GM19438 (cell line): ENCODE measurements at regions not wholly inside any gene's neighbourhood (a gene's known extent, or its start where the extent isn't known, plus 50 kb on each side); places are given as distances from the start of the nearest gene placed in this dataset.

Experiments used
- ATAC-seq: cut with Tn5 transposase; IDR thresholded peaks from one replicate; pipeline ENCODE4 v1.9.1; 2021; ENCODE audit warnings: low read depth; ENCODE audit not compliant: unreplicated experiment

GRCh38 chr3:40639006-40639405 is 114.2 kb downstream of the ZNF621 start:
- ATAC-seq = no peak

GRCh38 chr3:40642812-40643211 is 118.1 kb downstream of the ZNF621 start:
- no peak for ATAC-seq

GRCh38 chr3:40645883-40646282 is 121.1 kb downstream of the ZNF621 start:
- no peak for ATAC-seq

GRCh38 chr3:40649346-40649745 is 124.6 kb downstream of the ZNF621 start:
- ATAC-seq = no peak

- ATAC-seq = no peak
Observed at GRCh38 chr3:40652072-40652471, 127.3 kb downstream of the ZNF621 start.

- no peak for ATAC-seq
Observed at GRCh38 chr3:40653001-40653400, 128.2 kb downstream of the ZNF621 start.

- ATAC-seq = no peak
Observed at GRCh38 chr3:40653878-40654277, 129.1 kb downstream of the ZNF621 start.

- ATAC-seq = no peak
Observed at GRCh38 chr3:40655551-40655950, 130.8 kb downstream of the ZNF621 start.

- no peak for ATAC-seq
Observed at GRCh38 chr3:40657623-40658022, 132.9 kb downstream of the ZNF621 start.

GRCh38 chr3:40658305-40658704 is 133.5 kb downstream of the ZNF621 start:
- ATAC-seq = no peak

- ATAC-seq = no peak
Observed at GRCh38 chr3:40660554-40660953, 135.8 kb downstream of the ZNF621 start.

GRCh38 chr3:40661284-40661683 is 136.5 kb downstream of the ZNF621 start:
- ATAC-seq = no peak

GRCh38 chr3:40663280-40663679 is 138.5 kb downstream of the ZNF621 start:
- no peak for ATAC-seq

- no peak for ATAC-seq
Observed at GRCh38 chr3:40669176-40669575, 144.4 kb downstream of the ZNF621 start.

- no peak for ATAC-seq
Observed at GRCh38 chr3:40672861-40673260, 148.1 kb downstream of the ZNF621 start.

GRCh38 chr3:40677321-40677720 is 152.6 kb downstream of the ZNF621 start:
- no peak for ATAC-seq

- no peak for ATAC-seq
Observed at GRCh38 chr3:40677749-40678148, 153.0 kb downstream of the ZNF621 start.

- no peak for ATAC-seq
Observed at GRCh38 chr3:40679290-40679689, 154.5 kb downstream of the ZNF621 start.

- no peak for ATAC-seq
Observed at GRCh38 chr3:40680685-40681657, 156.2 kb downstream of the ZNF621 start.

GRCh38 chr3:40681658-40682055 is 156.9 kb downstream of the ZNF621 start:
- ATAC-seq = no peak

GRCh38 chr3:40689837-40690236 is 165.1 kb downstream of the ZNF621 start:
- ATAC-seq = no peak

GRCh38 chr3:40690749-40691451 is 166.1 kb downstream of the ZNF621 start:
- no peak for ATAC-seq
